Esophagus (tissue), 2 donors: ENCODE measurements at regions not wholly inside any gene's neighbourhood (a gene's known extent, or its start where the extent isn't known, plus 50 kb on each side); places are given as distances from the start of the nearest gene placed in this dataset.

Experiments
- H3K27ac ChIP-seq, 2 donors: one replicate each; pipeline ENCODE4 v1.5.1; 2013; ENCODE audit warnings: low read depth in 2 of 2, mild to moderate bottlenecking in 2 of 2, inconsistent platforms in 1 of 2, low read length in 1 of 2, moderate library complexity in 1 of 2
- H3K27me3 ChIP-seq, 2 donors: one replicate each; pipeline ENCODE4 v1.6.1; 2013; ENCODE audit warnings: low read length in 2 of 2, control low read depth in 1 of 2, mild to moderate bottlenecking in 1 of 2; ENCODE audit not compliant: insufficient read depth in 2 of 2, control insufficient read depth in 1 of 2
- H3K36me3 ChIP-seq, 2 donors: one replicate each; pipeline ENCODE4 v1.6.1; 2013; ENCODE audit warnings: low read length in 1 of 2; ENCODE audit not compliant: control insufficient read depth in 2 of 2, insufficient read depth in 2 of 2
- H3K4me1 ChIP-seq, 2 donors: one replicate each; pipeline ENCODE4 v1.6.1; 2013; ENCODE audit warnings: low read length in 1 of 2; ENCODE audit not compliant: control insufficient read depth in 2 of 2, insufficient read depth in 2 of 2
- H3K4me3 ChIP-seq, 2 donors: one replicate each; pipeline ENCODE4 v1.5.1; 2013; ENCODE audit warnings: low read length in 2 of 2, mild to moderate bottlenecking in 2 of 2, low read depth in 1 of 2, moderate library complexity in 1 of 2
- H3K9me3 ChIP-seq, 2 donors: one replicate each; pipeline ENCODE4 v1.6.1; 2013; ENCODE audit warnings: mild to moderate bottlenecking in 2 of 2, low read depth in 1 of 2, low read length in 1 of 2, moderate library complexity in 1 of 2; ENCODE audit not compliant: control insufficient read depth in 2 of 2, insufficient read depth in 1 of 2
- WGBS, 2 donors: extraction: QIAGEN DNeasy Blood & Tissue Kit; methylation state at CpG; one replicate each; pipeline ENCODE4 v1.1.7; 2013; 5-methylcytosine and 5-hydroxymethylcytosine counted together
- donor health status: healthy with polysubstance abuse.
- donor health status: Bipolar disorder and iron deficiency.

GRCh38 chr16:63749276-63749675 lies 1372.6 kb downstream of the CDH11 start:
- Histone ChIP-seq H3K4me1 (no peaks in the 10 kb centered on the region), H3K27me3 (no peaks in the 10 kb centered on the region), H3K27ac (no peak overlapping the region), H3K4me3 (no peak overlapping the region), H3K9me3 (no peaks in the 10 kb centered on the region), H3K36me3 (no peaks in the 10 kb centered on the region)

GRCh38 chr16:63745456-63745855 lies 1376.4 kb downstream of the CDH11 start:
- no peak overlapping the region for H3K27ac ChIP-seq

GRCh38 chr16:63744077-63744874 lies 1377.6 kb downstream of the CDH11 start:
- Histone ChIP-seq H3K4me3 (no peak overlapping the region), H3K36me3 (no peaks in the 10 kb centered on the region), H3K27ac (no peak overlapping the region), H3K9me3 (no peaks in the 10 kb centered on the region), H3K27me3 (no peaks in the 10 kb centered on the region), H3K4me1 (no peaks in the 10 kb centered on the region)
- 92 to 93% methylated on average over 13 of the region's 13 CpGs for WGBS, 2 donors

More at GRCh38 chr16:63745456-63745855, 1376.4 kb downstream of the CDH11 start:
- whole genome bisulfite sequencing, 2 donors: 84 to 86% methylated on average over 4 of the region's 4 CpGs
- H3K36me3 ChIP-seq: no peaks in the 10 kb centered on the region
- no peak overlapping the region for H3K4me3 ChIP-seq
- no peaks in the 10 kb centered on the region for H3K9me3 ChIP-seq
- no peaks in the 10 kb centered on the region for H3K27me3 ChIP-seq
- no peaks in the 10 kb centered on the region for H3K4me1 ChIP-seq

GRCh38 chr16:63742150-63742549 lies 1379.7 kb downstream of the CDH11 start:
- Histone ChIP-seq H3K4me1 (no peaks in the 10 kb centered on the region), H3K27me3 (no peaks in the 10 kb centered on the region), H3K4me3 (no peak overlapping the region), H3K9me3 (no peaks in the 10 kb centered on the region), H3K27ac (no peak overlapping the region), H3K36me3 (no peaks in the 10 kb centered on the region)

GRCh38 chr16:63737633-63738032 lies 1384.2 kb downstream of the CDH11 start:
- H3K4me3 ChIP-seq: no peak overlapping the region
- no peaks in the 10 kb centered on the region for H3K27me3 ChIP-seq
- H3K36me3 ChIP-seq: no peaks in the 10 kb centered on the region
- H3K27ac ChIP-seq: no peak overlapping the region
- no peaks in the 10 kb centered on the region for H3K4me1 ChIP-seq
- no peaks in the 10 kb centered on the region for H3K9me3 ChIP-seq

- H3K27me3 ChIP-seq: no peaks in the 10 kb centered on the region
- H3K36me3 ChIP-seq: no peaks in the 10 kb centered on the region
- H3K4me1 ChIP-seq: no peaks in the 10 kb centered on the region
- no peak overlapping the region for H3K4me3 ChIP-seq
- H3K27ac ChIP-seq: no peak overlapping the region
- 56 to 65% methylated on average over 1 of the region's 1 CpG for WGBS, 2 donors
- H3K9me3 ChIP-seq: no peaks in the 10 kb centered on the region
These were observed 1386.4 kb downstream of the CDH11 start for GRCh38 chr16:63735456-63735855.

- Histone ChIP-seq H3K4me1 (no peaks in the 10 kb centered on the region), H3K9me3 (no peaks in the 10 kb centered on the region), H3K27me3 (no peaks in the 10 kb centered on the region), H3K36me3 (no peaks in the 10 kb centered on the region), H3K4me3 (no peak overlapping the region), H3K27ac (no peak overlapping the region)
- WGBS, 2 donors: 46 to 49% methylated on average over 1 of the region's 1 CpG
These were observed 1401.0 kb downstream of the CDH11 start for GRCh38 chr16:63720848-63721247.

GRCh38 chr16:63719926-63720325 lies 1401.9 kb downstream of the CDH11 start:
- H3K27ac ChIP-seq: no peak overlapping the region
- no peaks in the 10 kb centered on the region for H3K27me3 ChIP-seq
- 75 to 83% methylated on average over 10 of the region's 10 CpGs for WGBS, 2 donors
- no peaks in the 10 kb centered on the region for H3K4me1 ChIP-seq
- no peaks in the 10 kb centered on the region for H3K36me3 ChIP-seq
- no peaks in the 10 kb centered on the region for H3K9me3 ChIP-seq
- H3K4me3 ChIP-seq: no peak overlapping the region

- no peaks in the 10 kb centered on the region for H3K27me3 ChIP-seq
- no peak overlapping the region for H3K4me3 ChIP-seq
- no peaks in the 10 kb centered on the region for H3K36me3 ChIP-seq
- H3K27ac ChIP-seq: no peak overlapping the region
- no peaks in the 10 kb centered on the region for H3K4me1 ChIP-seq
- H3K9me3 ChIP-seq: no peaks in the 10 kb centered on the region
These were observed 1404.1 kb downstream of the CDH11 start for GRCh38 chr16:63717806-63718205.

- no peak overlapping the region for H3K27ac ChIP-seq
- H3K4me3 ChIP-seq: no peak overlapping the region
- H3K9me3 ChIP-seq: no peaks in the 10 kb centered on the region
- H3K36me3 ChIP-seq: no peaks in the 10 kb centered on the region
- H3K4me1 ChIP-seq: no peaks in the 10 kb centered on the region
- H3K27me3 ChIP-seq: no peaks in the 10 kb centered on the region
- 78 to 81% methylated on average over 3 of the region's 3 CpGs for WGBS, 2 donors
These were observed 1407.0 kb downstream of the CDH11 start for GRCh38 chr16:63714876-63715275.
